Activated T-helper 2 cell treated with anti-CD3 and anti-CD28 coated beads, Interferon-gamma antibody, Interleukin-2, Interleukin-4, amounts not matched to agents 10 μg/mL and 5 μg/mL and 100 μg/mL, durations not matched to agents 14 hours and 24 hours and 36 hours (primary cell): ENCODE measurements at regions not wholly inside any gene's neighbourhood (a gene's known extent, or its start where the extent isn't known, plus 50 kb on each side); places are given as distances from the start of the nearest gene placed in this dataset.
"Not testable (repeated sequence)": the region's sequence is repeated elsewhere in the genome, so short reads cannot be mapped to it uniquely, and the experiment has no call there.

Experiments
- DNase-seq: peaks from one replicate; pipeline ENCODE4 v3.0.0; 2021; ENCODE audit warnings: low spot score
- H3K27ac Mint-ChIP-seq: one replicate; pipeline ENCODE4 v1.8.0; 2021; ENCODE audit warnings: mixed read lengths
- H3K27me3 Mint-ChIP-seq: one replicate; pipeline ENCODE4 v1.8.0; 2021; ENCODE audit warnings: low read depth, mixed read lengths
- H3K36me3 Mint-ChIP-seq: one replicate; pipeline ENCODE4 v1.8.0; 2021; ENCODE audit warnings: low read depth, mixed read lengths
- H3K4me1 Mint-ChIP-seq: one replicate; pipeline ENCODE4 v1.8.0; 2021; ENCODE audit warnings: low read depth, mixed read lengths
- H3K4me3 Mint-ChIP-seq: one replicate; pipeline ENCODE4 v1.8.0; 2021; ENCODE audit warnings: low read depth, mild to moderate bottlenecking, moderate library complexity, mixed read lengths
- H3K9me3 Mint-ChIP-seq: one replicate; pipeline ENCODE4 v1.8.0; 2021; ENCODE audit warnings: mixed read lengths
- intact Hi-C: fragments of 100-400 bp; cut with micrococcal nuclease; formaldehyde crosslinking; loops from one replicate; pipeline ENCODE4 v1.15.1; 2023

DNA sequence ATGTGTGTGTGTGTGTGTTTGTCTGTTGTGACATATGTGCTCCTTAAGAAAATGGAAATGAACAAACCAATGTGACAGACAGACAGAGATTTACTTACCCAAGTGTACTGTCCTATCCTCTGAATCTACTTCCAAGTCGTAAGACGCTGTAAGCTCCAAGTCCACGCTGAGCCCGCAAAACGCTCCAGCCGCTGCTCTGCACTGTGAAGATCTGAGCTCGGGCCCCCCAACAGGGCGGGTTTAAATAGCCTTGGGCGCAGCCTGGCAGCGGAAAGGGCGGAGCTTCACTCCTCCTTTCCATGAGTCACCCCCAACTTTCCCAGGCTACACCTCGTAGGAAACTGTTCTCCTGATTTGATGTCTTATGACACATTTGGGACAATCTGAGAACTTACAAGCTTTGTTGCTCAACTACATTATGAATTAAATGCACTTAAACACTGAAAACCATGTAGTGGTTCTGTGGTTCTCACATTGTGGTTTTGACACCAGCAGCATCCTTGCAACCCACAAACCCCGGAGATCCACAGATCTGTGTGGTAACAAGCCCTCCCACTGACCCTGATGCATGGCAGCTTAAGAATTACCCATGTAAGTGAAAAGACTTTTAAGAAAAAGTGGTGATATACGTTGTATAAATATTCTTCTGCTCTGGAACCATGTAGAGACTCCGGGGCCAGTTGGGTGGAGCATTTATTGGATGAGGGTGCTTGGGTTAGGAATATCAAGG is 735.6 kb upstream of the DEFB115 start:
- intact Hi-C loops, H3K4me3 Mint-ChIP-seq, H3K27me3 Mint-ChIP-seq: not testable (repeated sequence)

DNA sequence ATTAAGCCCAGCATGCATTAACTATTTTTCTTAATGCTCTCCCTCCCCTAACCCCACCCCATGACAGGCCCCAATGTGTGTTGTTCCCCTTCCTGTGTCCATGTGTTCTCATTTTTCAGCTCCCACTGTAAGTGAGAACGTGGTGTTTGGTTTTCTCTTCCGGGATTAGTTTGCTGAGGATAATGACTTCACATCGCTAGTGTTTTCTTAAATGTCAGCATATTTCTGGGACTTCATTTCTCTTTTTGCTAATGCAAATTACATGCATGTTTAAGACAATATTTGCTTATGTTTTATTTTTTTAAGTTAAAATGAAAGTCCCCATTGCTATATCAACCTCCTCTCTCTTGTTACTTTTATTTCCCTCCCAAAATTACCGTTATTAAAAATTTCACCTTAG is 733.3 kb upstream of the DEFB115 start:
- H3K36me3 Mint-ChIP-seq, intact Hi-C loops, H3K4me3 Mint-ChIP-seq, DNase-seq, H3K27me3 Mint-ChIP-seq, H3K27ac Mint-ChIP-seq, H3K4me1 Mint-ChIP-seq: not testable (repeated sequence)
- H3K9me3 Mint-ChIP-seq, result peaks cover 26% of the 10 kb centered on the region

More for the DNA sequence above, 735.6 kb upstream of the DEFB115 start:
- H3K36me3 Mint-ChIP-seq, H3K27ac Mint-ChIP-seq, H3K4me1 Mint-ChIP-seq, DNase-seq: not testable (repeated sequence)
- H3K9me3 Mint-ChIP-seq, result peaks cover 14% of the 10 kb centered on the region

DNA sequence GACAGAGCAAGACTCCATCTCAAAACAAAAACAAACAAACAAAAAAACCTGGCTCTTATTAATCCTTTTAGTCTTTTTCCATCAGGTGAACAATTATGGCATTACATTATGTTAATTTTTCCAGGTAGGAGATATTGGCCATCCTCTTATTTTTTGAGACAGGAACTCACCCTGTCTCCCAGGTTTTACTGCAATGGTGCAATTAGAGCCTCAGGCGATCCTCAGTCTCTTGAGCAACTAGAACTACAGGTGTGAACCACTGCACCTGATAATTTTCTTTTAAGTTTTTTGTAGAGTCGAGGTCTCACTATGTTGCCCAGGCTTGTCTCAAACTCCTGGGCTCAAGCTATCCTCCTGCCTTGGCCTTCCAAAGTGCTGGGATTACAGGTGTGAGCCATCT is 732.7 kb upstream of the DEFB115 start:
- H3K36me3 Mint-ChIP-seq, H3K4me1 Mint-ChIP-seq, DNase-seq, H3K27me3 Mint-ChIP-seq, H3K4me3 Mint-ChIP-seq, intact Hi-C loops, H3K27ac Mint-ChIP-seq: not testable (repeated sequence)
- peaks cover 30% of the 10 kb centered on the region for H3K9me3 Mint-ChIP-seq

DNA sequence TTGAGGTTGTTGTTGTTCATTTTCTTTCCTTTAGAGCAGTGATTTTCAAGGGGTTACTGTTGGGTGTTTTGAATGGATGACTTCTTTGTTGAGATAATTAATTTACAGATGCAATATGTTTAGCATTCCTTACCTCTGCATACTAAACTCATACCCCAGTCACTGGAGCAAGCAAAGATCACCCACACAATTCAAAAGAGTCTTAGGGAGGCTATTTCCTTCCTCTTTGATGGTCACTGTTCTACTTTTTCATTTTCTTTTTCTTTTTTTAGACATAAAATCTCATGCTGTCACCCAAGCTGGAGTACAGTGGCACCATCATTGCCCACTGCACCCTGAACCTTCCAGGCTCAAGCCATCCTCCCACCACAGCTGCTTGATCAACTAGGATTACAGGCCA is 723.8 kb upstream of the DEFB115 start:
- H3K4me1 Mint-ChIP-seq, H3K4me3 Mint-ChIP-seq, H3K27ac Mint-ChIP-seq, H3K27me3 Mint-ChIP-seq, DNase-seq, intact Hi-C loops, H3K36me3 Mint-ChIP-seq: not testable (repeated sequence)
- H3K9me3 Mint-ChIP-seq, result peaks cover 25% of the 10 kb centered on the region

DNA sequence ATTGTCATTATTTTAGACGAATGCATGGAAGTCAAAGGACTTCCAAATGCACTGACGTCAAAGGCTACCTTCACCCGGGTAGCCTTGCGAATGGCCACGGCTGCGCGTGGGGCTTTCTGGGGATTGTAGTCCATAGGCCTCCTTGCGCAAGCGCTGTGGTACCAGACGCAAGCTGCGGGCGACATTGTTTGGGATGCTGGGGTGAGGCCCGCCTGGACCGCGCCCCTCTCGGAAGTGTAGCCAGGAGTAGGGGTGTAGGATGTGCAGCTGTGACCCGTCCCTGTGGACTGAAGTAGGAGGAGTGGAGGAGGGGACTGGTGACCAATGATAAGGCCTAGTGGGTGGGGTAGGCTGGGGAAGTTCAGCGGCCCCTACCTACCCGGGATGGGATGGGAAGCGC is 720.0 kb upstream of the DEFB115 start:
- H3K27ac Mint-ChIP-seq, intact Hi-C loops: not testable (repeated sequence)

DNA sequence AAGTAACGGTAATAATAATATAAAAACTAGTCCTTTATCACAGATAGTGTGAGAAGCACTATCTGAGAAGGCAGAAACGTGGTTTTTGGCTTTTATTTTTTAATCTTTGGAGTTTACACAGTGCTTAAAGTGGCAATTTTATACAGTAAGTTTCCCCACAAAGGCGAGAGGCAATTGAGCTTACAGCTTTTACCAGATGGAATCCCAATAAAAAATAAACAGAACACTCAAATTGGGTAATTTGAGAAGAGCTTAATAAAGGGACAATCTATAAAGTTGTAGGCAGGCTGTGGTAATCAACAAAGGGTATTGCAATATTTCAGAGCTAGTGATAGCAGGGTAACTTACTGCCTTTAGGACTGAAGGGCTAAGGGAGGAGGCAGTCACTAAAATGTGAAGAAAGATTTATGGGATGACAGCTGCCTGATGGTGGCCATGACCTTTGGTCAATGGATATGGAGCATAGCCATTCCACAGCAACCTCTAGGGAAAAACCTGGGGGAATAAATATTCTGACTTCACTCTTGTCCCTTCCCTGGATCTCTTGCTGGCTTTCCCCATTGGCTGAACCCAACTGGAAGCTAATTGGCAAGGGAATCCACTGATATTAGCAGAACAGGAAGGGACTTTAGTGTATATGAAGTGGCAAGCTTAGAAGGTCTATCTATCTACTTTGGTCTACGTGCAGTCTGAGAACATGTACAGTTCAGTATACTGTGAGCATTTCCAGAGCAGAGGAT is 717.0 kb upstream of the DEFB115 start:
- intact Hi-C loops, DNase-seq, H3K27ac Mint-ChIP-seq, H3K4me1 Mint-ChIP-seq, H3K4me3 Mint-ChIP-seq, H3K27me3 Mint-ChIP-seq, H3K36me3 Mint-ChIP-seq: not testable (repeated sequence)
- H3K9me3 Mint-ChIP-seq, result peaks cover 36% of the 10 kb centered on the region

More for the DNA sequence above, 720.0 kb upstream of the DEFB115 start:
- not testable (repeated sequence) for H3K27me3 Mint-ChIP-seq, H3K4me1 Mint-ChIP-seq, DNase-seq, H3K36me3 Mint-ChIP-seq, H3K4me3 Mint-ChIP-seq
- H3K9me3 Mint-ChIP-seq, result peaks cover 23% of the 10 kb centered on the region

DNA sequence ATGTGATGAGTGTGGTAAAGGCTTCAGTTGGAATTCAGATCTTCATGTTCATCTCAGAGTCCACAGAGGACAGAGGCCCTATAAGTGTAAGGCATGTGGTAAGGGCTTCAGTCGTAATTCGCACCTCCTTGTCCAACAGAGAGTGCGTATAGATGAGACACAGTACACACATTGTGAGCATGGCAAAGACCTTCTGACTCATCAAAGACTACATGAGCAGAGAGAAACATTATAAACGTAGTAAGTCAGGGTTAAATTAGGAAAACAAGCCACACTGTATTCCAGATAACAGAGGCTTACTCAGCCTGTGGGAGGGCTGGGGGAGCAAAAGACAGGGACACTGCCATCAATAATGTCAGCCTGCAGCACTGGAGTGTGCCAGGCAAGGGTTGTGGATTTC is 706.2 kb upstream of the DEFB115 start:
- H3K27ac Mint-ChIP-seq, H3K27me3 Mint-ChIP-seq, H3K4me1 Mint-ChIP-seq, H3K4me3 Mint-ChIP-seq, intact Hi-C loops, H3K36me3 Mint-ChIP-seq, DNase-seq: not testable (repeated sequence)
- peaks cover 41% of the 10 kb centered on the region for H3K9me3 Mint-ChIP-seq

DNA sequence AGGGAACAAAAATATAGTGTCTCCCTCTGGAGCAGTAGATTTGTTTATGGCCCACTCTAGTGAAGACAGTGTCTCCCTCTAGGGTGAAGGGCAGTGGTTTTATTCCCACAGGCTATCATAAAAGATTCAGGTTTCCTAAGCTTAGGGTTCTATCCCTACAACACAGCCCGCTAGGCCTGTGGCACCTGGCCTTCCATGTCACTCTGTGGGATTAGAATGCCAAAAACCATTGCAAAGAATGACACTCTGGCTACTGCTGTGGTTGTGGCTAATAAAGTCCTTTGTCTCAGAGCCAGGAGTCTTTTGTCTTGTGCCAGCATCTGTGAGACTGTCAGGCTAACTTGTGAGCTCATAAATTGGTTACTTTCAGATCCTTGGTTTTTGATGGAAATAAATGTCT is 700.7 kb upstream of the DEFB115 start:
- H3K4me1 Mint-ChIP-seq, intact Hi-C loops, DNase-seq, H3K27me3 Mint-ChIP-seq, H3K36me3 Mint-ChIP-seq, H3K4me3 Mint-ChIP-seq, H3K27ac Mint-ChIP-seq: not testable (repeated sequence)
- peaks cover 17% of the 10 kb centered on the region for H3K9me3 Mint-ChIP-seq

DNA sequence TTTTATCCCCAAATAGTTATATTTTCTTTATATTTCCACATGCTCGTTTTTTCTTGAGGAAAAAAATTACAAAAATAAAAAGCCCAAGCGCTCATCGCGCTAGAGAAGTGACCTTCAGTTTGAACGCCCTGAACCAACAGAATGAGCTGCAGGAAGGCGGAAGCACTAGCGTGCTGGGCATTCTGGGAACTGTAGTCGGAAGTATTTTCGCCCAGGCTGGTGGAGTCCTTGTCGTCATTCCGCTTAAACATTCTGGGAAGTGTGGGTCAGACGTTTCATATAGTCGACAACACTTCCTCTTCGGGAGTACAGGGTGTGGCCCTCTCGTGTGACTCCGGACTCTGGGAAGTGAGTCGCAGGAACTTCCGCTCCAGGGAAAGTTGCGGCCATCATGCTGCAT is 692.4 kb upstream of the DEFB115 start:
- H3K9me3 Mint-ChIP-seq, H3K27ac Mint-ChIP-seq, H3K27me3 Mint-ChIP-seq, DNase-seq, intact Hi-C loops, H3K36me3 Mint-ChIP-seq, H3K4me3 Mint-ChIP-seq, H3K4me1 Mint-ChIP-seq: not testable (repeated sequence)

DNA sequence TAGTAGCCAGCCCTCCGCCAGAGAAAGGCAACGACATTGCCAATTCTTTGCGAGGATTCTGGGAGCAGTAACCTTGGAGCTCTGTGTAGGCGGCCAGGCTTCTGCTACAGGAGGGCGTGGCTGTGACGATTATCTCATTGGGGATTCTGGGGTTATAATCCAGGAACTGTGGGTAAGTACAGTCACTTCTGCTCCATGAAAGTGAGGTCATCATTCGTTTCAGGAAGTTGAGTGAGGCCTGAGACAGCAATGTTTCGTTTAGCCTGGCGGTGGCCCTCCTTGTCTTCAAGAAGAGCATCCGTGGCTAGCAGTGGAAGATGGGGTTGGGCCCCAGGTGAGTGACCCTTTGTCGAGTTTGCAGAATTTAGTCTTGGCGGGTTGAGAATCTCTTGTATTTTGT is 687.6 kb upstream of the DEFB115 start:
- DNase-seq, intact Hi-C loops: not testable (repeated sequence)

DNA sequence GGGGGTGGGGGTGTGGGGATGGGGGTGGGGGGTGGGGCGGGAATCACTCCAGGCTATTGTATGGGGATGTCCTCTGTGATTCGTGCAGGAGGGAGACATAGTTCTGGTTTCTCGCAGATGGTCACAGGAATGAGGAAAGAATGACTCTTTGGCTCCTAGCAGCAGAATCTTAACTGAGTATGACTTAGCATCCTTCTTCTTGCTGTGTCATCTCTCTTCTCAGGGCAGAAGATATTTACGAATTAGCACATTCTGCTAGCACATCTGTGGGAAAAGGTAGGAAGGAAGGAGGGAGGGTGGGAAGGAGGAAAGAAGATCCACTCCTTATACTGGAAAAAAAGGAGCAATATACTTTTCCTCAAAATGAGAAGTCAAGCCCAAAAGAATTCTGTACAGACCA is 686.8 kb upstream of the DEFB115 start:
- H3K27ac Mint-ChIP-seq, H3K4me3 Mint-ChIP-seq, H3K36me3 Mint-ChIP-seq, H3K27me3 Mint-ChIP-seq, DNase-seq, H3K4me1 Mint-ChIP-seq, intact Hi-C loops: not testable (repeated sequence)
- H3K9me3 Mint-ChIP-seq, result peaks cover 14% of the 10 kb centered on the region

More for the DNA sequence above, 687.6 kb upstream of the DEFB115 start:
- H3K4me1 Mint-ChIP-seq, H3K36me3 Mint-ChIP-seq, H3K4me3 Mint-ChIP-seq, H3K27me3 Mint-ChIP-seq, H3K27ac Mint-ChIP-seq: not testable (repeated sequence)
- peaks cover 11% of the 10 kb centered on the region for H3K9me3 Mint-ChIP-seq

DNA sequence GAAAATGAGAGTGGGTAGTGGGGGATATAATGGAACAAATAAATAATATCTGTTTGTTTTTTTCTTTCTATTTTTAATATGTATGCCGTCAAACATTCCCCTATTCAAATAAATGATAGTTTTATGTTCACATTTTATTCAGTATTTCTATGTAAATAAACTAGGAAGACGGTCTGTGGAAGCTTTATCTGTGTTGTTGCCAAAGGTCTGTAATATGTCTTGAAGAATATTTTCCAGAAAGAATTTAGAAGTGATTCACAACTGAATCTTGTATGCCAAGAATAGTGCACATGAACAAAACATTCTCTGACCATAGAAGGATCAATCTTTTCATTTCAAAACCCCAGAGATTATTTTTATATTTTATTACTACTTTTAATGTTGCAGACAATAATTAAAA is 683.1 kb upstream of the DEFB115 start:
- H3K4me3 Mint-ChIP-seq, H3K36me3 Mint-ChIP-seq, H3K27ac Mint-ChIP-seq, H3K4me1 Mint-ChIP-seq, H3K27me3 Mint-ChIP-seq, DNase-seq, intact Hi-C loops: not testable (repeated sequence)
- peaks cover 17% of the 10 kb centered on the region for H3K9me3 Mint-ChIP-seq

DNA sequence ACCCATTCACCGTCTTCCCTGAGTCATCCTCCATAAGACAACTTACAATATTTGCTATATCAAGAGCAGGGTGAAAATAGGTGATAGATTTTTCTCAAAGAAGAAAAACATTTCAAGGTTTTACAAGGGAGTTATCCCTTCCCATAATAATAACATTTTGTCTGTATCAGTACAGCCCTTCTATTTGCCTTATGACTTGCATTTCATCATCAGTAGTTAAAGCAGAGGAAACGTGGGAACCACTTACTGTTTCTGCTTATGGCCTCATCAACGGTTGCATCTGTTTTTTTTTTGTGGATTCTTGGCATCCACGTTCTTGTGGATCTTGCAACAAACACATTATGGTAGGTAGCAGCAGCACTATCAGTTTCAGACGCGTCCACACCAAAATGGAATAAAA is 678.4 kb upstream of the DEFB115 start:
- H3K4me1 Mint-ChIP-seq, DNase-seq, H3K27me3 Mint-ChIP-seq, H3K36me3 Mint-ChIP-seq, H3K4me3 Mint-ChIP-seq, intact Hi-C loops, H3K27ac Mint-ChIP-seq: not testable (repeated sequence)
- peaks cover 13% of the 10 kb centered on the region for H3K9me3 Mint-ChIP-seq
